Umbilical cord (tissue), 1 donor: ENCODE measurements at regions not wholly inside any gene's neighbourhood (a gene's known extent, or its start where the extent isn't known, plus 50 kb on each side); places are given as distances from the start of the nearest gene placed in this dataset.

Experiments
- DNase-seq: peaks from one replicate; pipeline ENCODE4 v3.0.0-alpha.2; 2015; ENCODE audit warnings: low spot score

- no peak for DNase-seq
Observed at GRCh38 chr4:126023896-126024295, 709.1 kb downstream of the FAT4 start.

- no peak for DNase-seq
Observed at GRCh38 chr4:126027601-126028000, 712.8 kb downstream of the FAT4 start.

- DNase-seq, result peak; percentile 69
Observed at GRCh38 chr4:126028876-126029275, 714.1 kb downstream of the FAT4 start.

- no peak for DNase-seq
Observed at GRCh38 chr4:126037231-126037630, 722.5 kb downstream of the FAT4 start.

- no peak for DNase-seq
Observed at GRCh38 chr4:126038502-126039144, 723.9 kb downstream of the FAT4 start.

GRCh38 chr4:126046081-126046614, 731.4 kb downstream of the FAT4 start:
- no peak for DNase-seq

- no peak for DNase-seq
Observed at GRCh38 chr4:126047114-126047513, 732.4 kb downstream of the FAT4 start.

- DNase-seq, result peak; percentile 84
Observed at GRCh38 chr4:126051689-126052424, 737.1 kb downstream of the FAT4 start.

- DNase-seq, result no peak
Observed at GRCh38 chr4:126056116-126056650, 741.4 kb downstream of the FAT4 start.

GRCh38 chr4:126057371-126057770, 742.6 kb downstream of the FAT4 start:
- DNase-seq, result no peak

- DNase-seq, result peak; percentile 73
Observed at GRCh38 chr4:126058596-126058995, 743.8 kb downstream of the FAT4 start.

GRCh38 chr4:126061655-126062054, 746.9 kb downstream of the FAT4 start:
- DNase-seq, result no peak

- DNase-seq, result no peak
Observed at GRCh38 chr4:126065016-126065415, 750.3 kb downstream of the FAT4 start.

GRCh38 chr4:126071346-126072333, 756.9 kb downstream of the FAT4 start:
- peak; percentile 52 for DNase-seq

- no peak for DNase-seq
Observed at GRCh38 chr4:126081336-126081735, 766.6 kb downstream of the FAT4 start.

- DNase-seq, result no peak
Observed at GRCh38 chr4:126086041-126086440, 771.3 kb downstream of the FAT4 start.

GRCh38 chr4:126087101-126087500, 772.3 kb downstream of the FAT4 start:
- no peak for DNase-seq

GRCh38 chr4:126097155-126097799, 782.5 kb downstream of the FAT4 start:
- no peak for DNase-seq

- DNase-seq, result no peak
Observed at GRCh38 chr4:126106658-126107057, 791.9 kb downstream of the FAT4 start.

GRCh38 chr4:126109836-126110235, 795.1 kb downstream of the FAT4 start:
- no peak for DNase-seq

GRCh38 chr4:126113058-126113457, 798.3 kb downstream of the FAT4 start:
- no peak for DNase-seq
